CD8-positive, alpha-beta memory T cell (primary cell): ENCODE measurements at regions not wholly inside any gene's neighbourhood (a gene's known extent, or its start where the extent isn't known, plus 50 kb on each side); places are given as distances from the start of the nearest gene placed in this dataset.
A peak's percentile ranks its signal among the peaks of the same experiment; 100 is the strongest.

Source experiments
- CTCF ChIA-PET: fragments of 350-600 bp; sonication (Branson Sonifier 250); formaldehyde crosslinking; loops from one replicate; lab custom pipeline; 2021; ENCODE audit warnings: antibody characterized with exemption; lab: Charles Lee
- POLR2A ChIA-PET: fragments of 350-600 bp; sonication (Branson Sonifier 250); formaldehyde crosslinking; loops from one replicate; lab custom pipeline; 2021; ENCODE audit warnings: antibody characterized with exemption; lab: Charles Lee
- DNase-seq, 5 donors: peaks; one replicate each; pipeline versions ENCODE4 v3.0.0 to v3.0.0-alpha.2; 2020 to 2022; ENCODE audit warnings: mixed read lengths in 1 of 5
- H3K27ac ChIP-seq: one replicate; pipeline ENCODE4 v1.7.0; 2013; ENCODE audit warnings: low read depth, mild to moderate bottlenecking, low read length, moderate library complexity
- H3K27me3 ChIP-seq: 2 replicates; pipeline ENCODE4 v1.7.0; 2013; ENCODE audit warnings: low read length, mild to moderate bottlenecking; ENCODE audit not compliant: insufficient read depth, poor library complexity, severe bottlenecking
- H3K36me3 ChIP-seq: 2 replicates; pipeline ENCODE4 v1.7.0; 2013; ENCODE audit warnings: mild to moderate bottlenecking, low read length, moderate library complexity; ENCODE audit not compliant: insufficient read depth
- H3K4me1 ChIP-seq: 2 replicates; pipeline ENCODE4 v1.7.0; 2013; ENCODE audit warnings: mild to moderate bottlenecking, low read length, moderate library complexity; ENCODE audit not compliant: insufficient read depth
- H3K4me3 ChIP-seq: 2 replicates; pipeline ENCODE4 v1.7.0; 2013; ENCODE audit warnings: mild to moderate bottlenecking, low read length
- H3K9me3 ChIP-seq: 2 replicates; pipeline ENCODE4 v1.7.0; 2013; ENCODE audit warnings: mild to moderate bottlenecking, low read length
- H3K27ac Mint-ChIP-seq, 8 donors: one replicate each; pipeline ENCODE4 v1.8.0; 2020 to 2021; ENCODE audit warnings: mixed read lengths in 8 of 8, mild to moderate bottlenecking in 6 of 8, inconsistent platforms in 3 of 8, moderate library complexity in 3 of 8
- H3K27me3 Mint-ChIP-seq, 2 donors: one replicate each; pipeline ENCODE4 v1.8.0; 2020 to 2021; ENCODE audit warnings: mixed read lengths in 2 of 2, mild to moderate bottlenecking in 1 of 2, moderate library complexity in 1 of 2
- H3K36me3 Mint-ChIP-seq, 3 donors: one replicate each; pipeline ENCODE4 v1.8.0; 2020 to 2021; ENCODE audit warnings: mixed read lengths in 3 of 3, inconsistent platforms in 1 of 3, mild to moderate bottlenecking in 1 of 3
- H3K4me1 Mint-ChIP-seq, 3 donors: one replicate each; pipeline ENCODE4 v1.8.0; 2020 to 2021; ENCODE audit warnings: mixed read lengths in 3 of 3, inconsistent platforms in 1 of 3, mild to moderate bottlenecking in 1 of 3
- H3K4me3 Mint-ChIP-seq, 7 donors: one replicate each; pipeline ENCODE4 v1.8.0; 2020 to 2021; ENCODE audit warnings: mixed read lengths in 7 of 7, mild to moderate bottlenecking in 6 of 7, moderate library complexity in 4 of 7, inconsistent platforms in 2 of 7
- H3K9me3 Mint-ChIP-seq, 5 donors: one replicate each; pipeline ENCODE4 v1.8.0; 2020 to 2022; ENCODE audit warnings: mixed read lengths in 5 of 5, mild to moderate bottlenecking in 3 of 5, moderate library complexity in 2 of 5, inconsistent platforms in 1 of 5

DNA sequence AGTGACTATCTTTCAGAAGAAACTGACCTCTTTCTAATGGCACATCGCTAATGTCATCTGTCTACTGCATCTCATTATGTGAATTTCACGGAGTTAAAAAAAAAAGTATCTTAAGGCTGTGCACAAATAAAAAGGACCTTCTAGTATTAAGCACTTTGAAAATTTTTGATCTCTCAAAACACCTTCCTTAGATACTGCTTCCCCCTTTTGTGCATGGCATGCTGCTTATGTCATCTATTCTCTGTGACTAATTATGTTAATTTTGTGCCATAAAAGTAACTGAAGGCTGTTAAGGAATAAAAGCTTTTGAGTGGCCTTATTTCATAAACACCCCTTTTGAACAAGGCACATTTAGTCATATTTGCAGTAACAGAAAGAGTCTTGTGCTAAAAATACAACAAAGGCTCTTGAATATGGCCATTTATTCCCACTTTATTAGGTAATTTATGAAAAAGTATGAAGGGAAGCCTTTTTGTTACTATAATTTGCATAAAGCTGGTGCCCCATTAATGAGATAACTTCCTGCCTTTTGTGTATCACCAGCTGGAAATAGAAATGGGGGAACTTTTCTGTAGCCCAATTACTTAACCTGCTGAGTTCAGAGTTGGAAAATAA lies 1412.0 kb upstream of the ZEB2 start:
- H3K9me3 Mint-ChIP-seq: peaks cover 0 to 6% (median 2%) of the 10 kb centered on the region in 5 donors
- no peaks in the 10 kb centered on the region for H3K36me3 ChIP-seq
- H3K27me3 Mint-ChIP-seq: no peaks in the 10 kb centered on the region
- no peaks in the 10 kb centered on the region for H3K36me3 Mint-ChIP-seq
- no peak overlapping the region for H3K27ac ChIP-seq
- no peaks in the 10 kb centered on the region for H3K9me3 ChIP-seq
- ChIA-PET CTCF (no interaction called here), POLR2A (no interaction called here)
- H3K27me3 ChIP-seq: no peaks in the 10 kb centered on the region
- H3K27ac Mint-ChIP-seq: no peak overlapping the region
- H3K4me1 ChIP-seq: no peaks in the 10 kb centered on the region
- H3K4me1 Mint-ChIP-seq: no peaks in the 10 kb centered on the region
- no peak overlapping the region for H3K4me3 Mint-ChIP-seq
- H3K4me3 ChIP-seq: no peak overlapping the region
- DNase-seq: no peak

DNA sequence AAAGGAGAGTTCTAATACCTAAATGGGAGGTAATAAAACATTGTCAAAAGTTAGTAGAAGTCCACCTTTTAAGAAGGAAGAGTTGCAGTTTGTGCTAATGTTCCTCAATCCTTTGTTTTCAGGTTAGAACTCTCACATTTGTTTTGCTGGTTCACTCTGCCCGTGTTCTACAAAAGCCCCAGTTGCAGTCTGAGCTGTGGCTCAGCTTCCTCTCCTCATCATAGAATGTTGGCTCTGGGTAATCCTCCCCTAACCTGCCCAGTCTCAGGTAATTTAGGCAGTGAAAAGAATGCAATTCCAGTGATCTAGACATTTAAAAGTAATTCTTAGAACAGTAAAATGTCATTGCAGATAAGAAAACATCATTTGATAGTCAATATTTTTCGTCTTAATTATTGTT lies 1410.4 kb upstream of the ZEB2 start:
- POLR2A ChIA-PET: no interaction called here
- Mint-ChIP-seq H3K36me3 (no peaks in the 10 kb centered on the region), H3K4me1 (no peaks in the 10 kb centered on the region), H3K27me3 (no peaks in the 10 kb centered on the region), H3K9me3 (peaks cover 0 to 6% (median 2%) of the 10 kb centered on the region in 5 donors), H3K27ac (no peak overlapping the region), H3K4me3 (no peak overlapping the region)
- H3K36me3 ChIP-seq: no peaks in the 10 kb centered on the region
- no peaks in the 10 kb centered on the region for H3K9me3 ChIP-seq
- no peaks in the 10 kb centered on the region for H3K27me3 ChIP-seq
- no peaks in the 10 kb centered on the region for H3K4me1 ChIP-seq
- H3K27ac ChIP-seq: no peak overlapping the region
- CTCF ChIA-PET: no interaction called here
- no peak for DNase-seq
- no peak overlapping the region for H3K4me3 ChIP-seq

DNA sequence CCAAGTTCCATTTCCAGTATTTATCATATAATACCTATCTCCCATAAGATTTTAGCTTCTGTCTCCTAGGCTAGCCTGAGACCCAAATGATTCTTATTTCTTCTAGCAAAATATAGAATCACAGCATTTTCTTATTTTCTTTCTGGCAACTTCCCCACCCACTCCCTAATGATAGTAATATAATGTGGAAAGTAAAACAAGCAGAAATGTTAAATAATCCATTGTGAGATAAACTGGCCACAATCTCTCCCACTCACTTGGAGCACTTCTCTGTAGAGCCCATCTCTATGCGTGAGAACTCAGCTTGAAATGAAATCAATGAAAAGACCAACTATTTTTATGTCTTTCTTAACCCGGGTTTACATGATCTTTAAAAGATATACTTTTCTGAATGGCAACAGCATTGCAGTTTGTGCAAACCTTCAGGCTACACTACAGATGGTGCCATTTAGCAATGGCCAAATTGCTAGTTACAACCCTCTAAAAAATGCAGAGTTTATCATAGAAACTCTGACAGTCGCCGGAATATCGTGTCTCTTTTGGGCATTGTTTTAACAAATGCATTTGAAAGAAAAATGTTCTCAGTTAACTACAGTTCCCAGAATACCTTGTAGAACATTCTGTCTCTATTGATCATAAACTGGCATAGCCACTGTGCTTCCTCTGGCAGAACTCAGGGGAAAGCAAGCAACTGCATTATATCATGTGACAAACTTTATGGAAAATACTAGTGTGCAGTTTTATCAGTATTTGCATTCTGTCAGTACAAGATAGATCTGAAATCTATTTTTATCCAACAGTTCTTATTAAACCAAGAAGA lies 1407.4 kb upstream of the ZEB2 start:
- H3K27ac ChIP-seq: no peak overlapping the region
- Mint-ChIP-seq H3K27me3 (no peaks in the 10 kb centered on the region), H3K27ac (no peak overlapping the region), H3K4me3 (no peak overlapping the region), H3K4me1 (no peaks in the 10 kb centered on the region), H3K36me3 (no peaks in the 10 kb centered on the region), H3K9me3 (peaks cover 0 to 10% (median 2%) of the 10 kb centered on the region in 5 donors)
- ChIA-PET CTCF (no interaction called here), POLR2A (no interaction called here)
- H3K4me3 ChIP-seq: no peak overlapping the region
- no peaks in the 10 kb centered on the region for H3K9me3 ChIP-seq
- H3K27me3 ChIP-seq: no peaks in the 10 kb centered on the region
- H3K36me3 ChIP-seq: no peaks in the 10 kb centered on the region
- no peak for DNase-seq
- no peaks in the 10 kb centered on the region for H3K4me1 ChIP-seq

DNA sequence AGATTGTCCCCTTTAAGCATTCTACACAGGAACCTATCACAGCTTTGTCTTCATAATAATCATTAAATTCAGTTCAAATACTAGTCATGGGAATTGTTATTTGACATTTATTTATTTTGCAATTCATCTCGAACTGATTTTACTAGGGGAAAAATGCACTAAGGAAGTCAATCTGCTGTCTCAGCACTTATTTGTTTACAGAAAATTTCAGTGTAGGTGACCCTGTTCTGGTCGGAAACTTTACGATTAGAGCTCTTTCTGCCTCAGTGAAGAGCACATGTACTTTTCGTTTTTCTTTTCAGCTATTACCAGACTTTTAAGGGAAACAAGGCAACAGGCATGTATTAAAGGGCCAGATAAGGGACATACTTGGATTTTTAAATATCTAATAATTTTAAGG lies 1405.7 kb upstream of the ZEB2 start:
- Histone ChIP-seq H3K9me3 (no peaks in the 10 kb centered on the region), H3K27me3 (no peaks in the 10 kb centered on the region), H3K27ac (no peak overlapping the region), H3K4me1 (no peaks in the 10 kb centered on the region), H3K4me3 (no peak overlapping the region), H3K36me3 (no peaks in the 10 kb centered on the region)
- H3K4me1 Mint-ChIP-seq: no peaks in the 10 kb centered on the region
- no peaks in the 10 kb centered on the region for H3K36me3 Mint-ChIP-seq
- ChIA-PET CTCF (no interaction called here), POLR2A (no interaction called here)
- DNase-seq: no peak
- no peak overlapping the region for H3K27ac Mint-ChIP-seq
- H3K9me3 Mint-ChIP-seq: peaks cover 0 to 10% (median 2%) of the 10 kb centered on the region in 5 donors
- H3K4me3 Mint-ChIP-seq: no peak overlapping the region
- H3K27me3 Mint-ChIP-seq: no peaks in the 10 kb centered on the region

DNA sequence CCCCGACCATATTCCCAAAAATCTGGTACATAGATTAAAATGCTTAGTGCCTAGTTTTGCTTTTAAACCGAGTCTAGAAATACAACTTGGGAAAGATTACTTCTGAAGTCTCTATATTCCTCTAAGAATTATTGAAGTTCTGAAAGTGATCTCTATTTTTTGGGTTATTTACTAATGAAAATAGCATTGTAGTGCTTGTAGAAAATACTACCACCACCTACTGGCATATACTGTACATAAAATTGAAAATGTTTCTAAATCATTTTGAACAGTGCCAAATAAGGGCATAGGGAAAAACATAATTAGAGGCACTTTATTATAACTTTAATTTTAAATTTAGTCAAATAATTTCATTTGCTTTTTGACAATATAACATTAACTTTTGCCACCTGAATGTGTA lies 1399.6 kb upstream of the ZEB2 start:
- Histone ChIP-seq H3K4me3 (no peak overlapping the region), H3K36me3 (no peaks in the 10 kb centered on the region), H3K4me1 (no peaks in the 10 kb centered on the region), H3K27me3 (no peaks in the 10 kb centered on the region), H3K9me3 (no peaks in the 10 kb centered on the region), H3K27ac (no peak overlapping the region)
- peaks cover 0 to 4% (median 0%) of the 10 kb centered on the region in 5 donors for H3K9me3 Mint-ChIP-seq
- no peak overlapping the region for H3K27ac Mint-ChIP-seq
- H3K4me3 Mint-ChIP-seq: no peak overlapping the region
- DNase-seq: no peak
- POLR2A ChIA-PET: no interaction called here
- CTCF ChIA-PET: no interaction called here
- peaks cover 0 to 1% (median 0%) of the 10 kb centered on the region in 3 donors for H3K36me3 Mint-ChIP-seq
- H3K4me1 Mint-ChIP-seq: no peaks in the 10 kb centered on the region
- H3K27me3 Mint-ChIP-seq: no peaks in the 10 kb centered on the region

DNA sequence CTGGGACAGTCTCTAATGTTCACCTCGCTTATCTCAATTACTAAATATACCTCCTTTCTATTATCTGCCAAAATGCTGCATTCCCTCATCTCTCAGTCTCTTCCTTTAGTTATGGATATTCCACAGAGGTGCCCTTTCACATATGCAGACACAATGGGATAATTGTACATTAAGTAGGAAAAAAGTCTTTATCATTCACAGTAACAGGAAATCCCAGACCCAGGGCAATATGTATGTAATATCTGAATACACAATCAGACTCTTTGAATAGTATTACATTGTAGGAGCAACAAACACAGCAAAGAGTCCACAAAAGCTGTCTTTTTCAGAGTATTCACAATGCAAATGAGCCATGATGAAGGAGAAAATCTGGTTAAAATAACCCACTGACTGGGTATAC lies 1399.0 kb upstream of the ZEB2 start:
- ChIA-PET CTCF (no interaction called here), POLR2A (no interaction called here)
- H3K4me3 Mint-ChIP-seq: no peak overlapping the region
- Histone ChIP-seq H3K27me3 (no peaks in the 10 kb centered on the region), H3K4me3 (no peak overlapping the region), H3K9me3 (no peaks in the 10 kb centered on the region), H3K4me1 (no peaks in the 10 kb centered on the region), H3K27ac (no peak overlapping the region), H3K36me3 (no peaks in the 10 kb centered on the region)
- H3K9me3 Mint-ChIP-seq: peaks cover 0 to 2% (median 0%) of the 10 kb centered on the region in 5 donors
- no peak for DNase-seq
- H3K27me3 Mint-ChIP-seq: no peaks in the 10 kb centered on the region
- H3K36me3 Mint-ChIP-seq: peaks cover 0 to 1% (median 0%) of the 10 kb centered on the region in 3 donors
- peak overlapping the region in 1 of 8 donors; percentile 12 for H3K27ac Mint-ChIP-seq
- H3K4me1 Mint-ChIP-seq: no peaks in the 10 kb centered on the region

DNA sequence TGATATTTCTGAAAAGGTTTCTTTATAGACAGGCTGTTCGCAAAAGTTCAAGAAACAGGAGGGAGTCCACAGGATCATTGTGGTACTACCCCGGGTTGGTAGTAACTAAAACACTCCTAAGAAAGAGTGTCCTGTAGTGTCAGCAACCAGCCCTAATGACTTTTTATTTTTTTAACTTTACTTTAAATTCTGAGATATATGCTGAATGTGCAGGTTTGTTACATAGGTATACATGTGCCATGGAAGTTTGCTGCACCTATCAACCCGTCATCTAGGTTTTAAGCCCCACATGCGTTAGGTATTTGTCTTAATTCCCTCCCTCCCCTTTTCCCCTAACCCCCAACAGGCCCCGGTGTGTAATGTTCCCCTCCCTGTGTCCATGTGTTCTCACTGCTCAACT lies 1396.9 kb upstream of the ZEB2 start:
- Histone ChIP-seq H3K4me3 (no peak overlapping the region), H3K4me1 (no peaks in the 10 kb centered on the region), H3K36me3 (no peaks in the 10 kb centered on the region), H3K9me3 (no peaks in the 10 kb centered on the region), H3K27ac (no peak overlapping the region), H3K27me3 (no peaks in the 10 kb centered on the region)
- H3K4me1 Mint-ChIP-seq: no peaks in the 10 kb centered on the region
- DNase-seq: no peak
- no peak overlapping the region for H3K27ac Mint-ChIP-seq
- ChIA-PET CTCF (no interaction called here), POLR2A (no interaction called here)
- no peaks in the 10 kb centered on the region for H3K27me3 Mint-ChIP-seq
- H3K9me3 Mint-ChIP-seq: peaks cover 0 to 6% (median 0%) of the 10 kb centered on the region in 5 donors
- H3K36me3 Mint-ChIP-seq: peaks cover 0 to 1% (median 0%) of the 10 kb centered on the region in 3 donors
- H3K4me3 Mint-ChIP-seq: no peak overlapping the region

DNA sequence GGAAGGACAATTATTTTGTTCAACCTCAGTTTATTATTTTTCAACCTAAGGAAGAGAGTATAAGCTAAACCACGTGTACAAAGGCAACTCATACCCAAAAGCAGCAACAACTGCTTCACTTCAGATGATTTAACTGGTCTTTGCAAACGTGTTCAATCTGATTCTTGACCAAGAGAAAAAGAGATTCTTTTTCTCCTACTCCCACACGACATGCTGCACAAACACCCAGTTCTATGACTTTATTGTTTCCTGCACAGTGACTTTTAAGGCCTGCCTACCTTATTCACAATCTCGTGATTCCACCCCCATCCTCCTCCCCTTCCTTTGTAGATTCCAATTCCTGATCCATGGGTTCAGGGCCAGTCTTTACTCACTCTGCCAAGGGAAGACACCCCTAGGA lies 1394.8 kb upstream of the ZEB2 start:
- Histone ChIP-seq H3K4me1 (no peaks in the 10 kb centered on the region), H3K4me3 (no peak overlapping the region), H3K36me3 (no peaks in the 10 kb centered on the region), H3K27me3 (no peaks in the 10 kb centered on the region), H3K27ac (no peak overlapping the region), H3K9me3 (no peaks in the 10 kb centered on the region)
- Mint-ChIP-seq H3K9me3 (peaks cover 0 to 8% (median 0%) of the 10 kb centered on the region in 5 donors), H3K4me1 (no peaks in the 10 kb centered on the region), H3K36me3 (peaks cover 0 to 1% (median 0%) of the 10 kb centered on the region in 3 donors), H3K27me3 (no peaks in the 10 kb centered on the region), H3K27ac (no peak overlapping the region), H3K4me3 (no peak overlapping the region)
- no peak for DNase-seq
- POLR2A ChIA-PET: no interaction called here
- CTCF ChIA-PET: no interaction called here
